LNCAP (cell line): ENCODE measurements at regions not wholly inside any gene's neighbourhood (a gene's known extent, or its start where the extent isn't known, plus 50 kb on each side); places are given as distances from the start of the nearest gene placed in this dataset.

Experiments
- TF ChIP-seq, protein P1 (sequence below): fragments of 450-650 bp; IDR thresholded peaks from 2 replicates; pipeline ENCODE4 v1.5.1; 2017; ENCODE audit warnings: mild to moderate bottlenecking

DNA sequence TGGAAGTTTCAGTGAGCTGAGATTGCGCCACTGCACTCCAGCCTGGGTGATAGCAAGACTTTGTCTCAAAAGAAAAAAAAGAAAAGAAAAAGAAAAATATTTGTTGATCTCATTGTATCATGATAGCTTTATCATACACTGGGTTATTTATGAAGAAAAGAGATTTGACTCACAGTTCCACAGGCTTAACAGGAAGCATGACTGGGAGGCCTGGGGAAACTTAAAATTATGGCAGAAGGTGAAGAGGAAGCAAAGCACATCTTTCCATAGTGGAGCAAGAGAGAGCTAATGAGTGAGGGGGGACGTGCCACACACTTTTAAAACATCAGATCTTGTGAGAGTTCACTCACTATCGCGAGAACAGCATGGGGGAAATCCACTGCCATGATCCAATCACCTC, 72.7 kb upstream of the FUT8 start:
- TF ChIP-seq, protein P1, sequence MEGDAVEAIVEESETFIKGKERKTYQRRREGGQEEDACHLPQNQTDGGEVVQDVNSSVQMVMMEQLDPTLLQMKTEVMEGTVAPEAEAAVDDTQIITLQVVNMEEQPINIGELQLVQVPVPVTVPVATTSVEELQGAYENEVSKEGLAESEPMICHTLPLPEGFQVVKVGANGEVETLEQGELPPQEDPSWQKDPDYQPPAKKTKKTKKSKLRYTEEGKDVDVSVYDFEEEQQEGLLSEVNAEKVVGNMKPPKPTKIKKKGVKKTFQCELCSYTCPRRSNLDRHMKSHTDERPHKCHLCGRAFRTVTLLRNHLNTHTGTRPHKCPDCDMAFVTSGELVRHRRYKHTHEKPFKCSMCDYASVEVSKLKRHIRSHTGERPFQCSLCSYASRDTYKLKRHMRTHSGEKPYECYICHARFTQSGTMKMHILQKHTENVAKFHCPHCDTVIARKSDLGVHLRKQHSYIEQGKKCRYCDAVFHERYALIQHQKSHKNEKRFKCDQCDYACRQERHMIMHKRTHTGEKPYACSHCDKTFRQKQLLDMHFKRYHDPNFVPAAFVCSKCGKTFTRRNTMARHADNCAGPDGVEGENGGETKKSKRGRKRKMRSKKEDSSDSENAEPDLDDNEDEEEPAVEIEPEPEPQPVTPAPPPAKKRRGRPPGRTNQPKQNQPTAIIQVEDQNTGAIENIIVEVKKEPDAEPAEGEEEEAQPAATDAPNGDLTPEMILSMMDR = no peak

- TF ChIP-seq, protein P1 = no peak
These were observed 68.5 kb upstream of the FUT8 start for GRCh38 chr14:65344011-65344410.

DNA sequence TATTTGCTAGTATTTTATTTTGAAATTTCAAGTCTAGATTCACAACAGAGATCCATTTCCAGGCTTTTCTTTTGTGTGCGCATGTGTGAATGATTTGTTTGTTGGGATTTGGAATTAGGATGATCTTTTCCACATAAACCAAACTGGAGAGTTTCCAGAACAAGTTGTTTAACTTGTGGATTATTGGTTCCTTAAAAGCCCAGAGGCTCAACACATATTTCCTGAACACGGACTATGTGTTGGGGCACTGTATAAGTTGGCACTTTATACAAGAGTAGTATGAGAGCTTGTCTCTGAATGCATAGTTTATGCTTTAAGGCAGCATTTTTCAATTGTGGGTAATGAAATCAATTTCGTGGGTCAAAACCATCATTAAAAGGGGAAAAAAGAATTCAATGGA, 67.3 kb upstream of the FUT8 start:
- TF ChIP-seq, protein P1 = no peak

GRCh38 chr14:65346474-65346873, 66.1 kb upstream of the FUT8 start:
- TF ChIP-seq, protein P1 = no peak

GRCh38 chr14:65346895-65347294, 65.6 kb upstream of the FUT8 start:
- TF ChIP-seq, protein P1 = no peak

- TF ChIP-seq, protein P1 = no peak
These were observed 64.4 kb upstream of the FUT8 start for GRCh38 chr14:65348137-65348536.

DNA sequence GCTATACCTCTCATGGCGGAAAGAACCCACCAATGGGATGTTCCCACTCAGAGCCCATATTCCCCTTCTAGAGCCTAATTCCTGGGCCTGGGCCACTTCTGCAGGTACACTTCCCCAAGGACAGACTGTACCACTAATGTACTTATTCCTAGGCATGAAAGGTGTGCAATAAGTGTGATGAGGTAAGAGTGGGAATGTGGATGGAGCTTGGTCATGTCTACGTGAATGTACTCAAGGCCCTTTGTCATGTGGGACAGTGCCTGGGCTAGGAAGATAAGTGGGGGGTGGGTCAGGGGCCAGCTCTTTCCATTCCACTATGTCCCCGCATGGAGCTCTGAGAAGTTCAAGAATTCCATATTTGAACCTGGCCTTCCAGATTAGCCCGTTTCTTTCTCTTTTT, 63.4 kb upstream of the FUT8 start:
- TF ChIP-seq, protein P1 = no peak

DNA sequence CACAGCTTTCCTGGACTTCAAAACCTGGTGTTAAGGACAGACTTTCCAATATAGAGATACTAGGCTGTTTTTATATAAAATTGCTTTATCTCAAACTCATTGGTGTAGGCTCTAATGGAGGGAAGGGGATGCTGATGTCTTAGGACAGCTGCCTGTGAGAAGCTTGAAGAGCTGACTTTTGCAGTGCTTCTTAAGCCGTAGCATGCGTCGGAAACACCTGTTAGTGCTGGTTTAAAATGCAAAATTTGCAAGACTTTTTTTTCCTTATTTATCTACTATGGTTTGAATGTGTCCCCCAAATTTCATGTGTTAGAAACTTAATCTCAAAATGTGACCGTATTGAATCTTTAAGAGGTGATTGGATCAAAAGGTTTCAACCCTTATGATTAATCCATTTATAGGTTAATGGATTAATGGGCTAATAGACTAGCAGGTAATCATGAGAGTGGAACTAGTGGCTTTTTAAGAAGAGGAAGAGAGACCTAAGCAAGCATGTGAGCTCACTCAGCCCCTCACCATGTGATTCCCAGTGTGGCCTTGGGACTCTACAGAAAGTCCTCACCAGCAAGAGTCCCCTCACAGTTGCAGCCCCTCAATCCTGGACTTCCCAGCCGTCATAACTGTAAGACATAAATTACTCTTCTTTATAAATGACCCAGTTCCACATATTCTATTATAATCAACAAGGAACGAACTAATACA, 60.9 kb upstream of the FUT8 start:
- TF ChIP-seq, protein P1 = no peak
